Sigmoid colon (tissue), 4 donors: ENCODE measurements at regions not wholly inside any gene's neighbourhood (a gene's known extent, or its start where the extent isn't known, plus 50 kb on each side); places are given as distances from the start of the nearest gene placed in this dataset.
"Not testable (repeated sequence)": the region's sequence is repeated elsewhere in the genome, so short reads cannot be mapped to it uniquely, and the experiment has no call there.

ENCODE experiments used
- EP300 ChIP-seq, 4 donors: sonication (generic); formaldehyde crosslinking; IDR thresholded peaks; one replicate each; pipeline ENCODE4 v1.6.1; 2017; ENCODE audit warnings: antibody characterized with exemption in 4 of 4
- POLR2A ChIP-seq, 2 donors: fragments of 450-650 bp; IDR thresholded peaks; one replicate each; pipeline ENCODE4 v1.6.1; 2016; ENCODE audit warnings: antibody characterized with exemption in 2 of 2, mild to moderate bottlenecking in 2 of 2, moderate library complexity in 2 of 2
- POLR2AphosphoS5 ChIP-seq, 4 donors: sonication (generic); formaldehyde crosslinking; IDR thresholded peaks; one replicate each; pipeline ENCODE4 v1.6.1; 2017; ENCODE audit warnings: antibody characterized with exemption in 4 of 4
- TF ChIP-seq, protein P1 (sequence below), 4 experiments: fragments of 450-650 bp in 3 of 4; fragments of 200-600 bp in 1 of 4; IDR thresholded peaks; one replicate each; pipeline ENCODE4 v1.5.1; 2016 to 2019; ENCODE audit warnings: antibody characterized with exemption in 4 of 4, mild to moderate bottlenecking in 3 of 4, moderate library complexity in 2 of 4

DNA sequence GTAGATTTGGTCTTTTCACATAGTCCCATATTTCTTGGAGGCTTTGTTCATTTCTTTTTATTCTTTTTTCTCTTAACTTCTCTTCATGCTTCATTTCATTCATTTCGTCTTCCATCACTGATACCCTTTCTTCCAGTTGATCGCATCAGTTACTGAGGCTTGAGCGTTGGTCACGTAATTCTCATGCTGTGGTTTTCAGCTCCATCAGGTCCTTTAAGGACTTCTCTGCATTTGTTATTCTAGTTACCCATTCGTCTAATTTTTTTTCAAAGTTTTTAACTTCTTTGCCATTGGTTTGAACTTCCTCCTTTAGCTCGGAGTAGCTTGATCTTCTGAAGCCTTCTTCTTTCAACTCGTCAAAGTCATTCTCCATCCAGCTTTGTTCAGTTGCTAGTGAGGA is 387.6 kb upstream of the ZMIZ1 start:
- TF ChIP-seq, protein P1, sequence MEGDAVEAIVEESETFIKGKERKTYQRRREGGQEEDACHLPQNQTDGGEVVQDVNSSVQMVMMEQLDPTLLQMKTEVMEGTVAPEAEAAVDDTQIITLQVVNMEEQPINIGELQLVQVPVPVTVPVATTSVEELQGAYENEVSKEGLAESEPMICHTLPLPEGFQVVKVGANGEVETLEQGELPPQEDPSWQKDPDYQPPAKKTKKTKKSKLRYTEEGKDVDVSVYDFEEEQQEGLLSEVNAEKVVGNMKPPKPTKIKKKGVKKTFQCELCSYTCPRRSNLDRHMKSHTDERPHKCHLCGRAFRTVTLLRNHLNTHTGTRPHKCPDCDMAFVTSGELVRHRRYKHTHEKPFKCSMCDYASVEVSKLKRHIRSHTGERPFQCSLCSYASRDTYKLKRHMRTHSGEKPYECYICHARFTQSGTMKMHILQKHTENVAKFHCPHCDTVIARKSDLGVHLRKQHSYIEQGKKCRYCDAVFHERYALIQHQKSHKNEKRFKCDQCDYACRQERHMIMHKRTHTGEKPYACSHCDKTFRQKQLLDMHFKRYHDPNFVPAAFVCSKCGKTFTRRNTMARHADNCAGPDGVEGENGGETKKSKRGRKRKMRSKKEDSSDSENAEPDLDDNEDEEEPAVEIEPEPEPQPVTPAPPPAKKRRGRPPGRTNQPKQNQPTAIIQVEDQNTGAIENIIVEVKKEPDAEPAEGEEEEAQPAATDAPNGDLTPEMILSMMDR (IDR thresholded peaks at IDR 0.05) = not testable (repeated sequence)
- not testable (repeated sequence) for TF ChIP-seq POLR2A, POLR2AphosphoS5, EP300 (IDR thresholded peaks at IDR 0.05)
